Activated CD8-positive, alpha-beta memory T cell treated with anti-CD3 and anti-CD28 coated beads, Interleukin-2, amount 50 U/mL, for 1 hour (primary cell): ENCODE measurements at regions not wholly inside any gene's neighbourhood (a gene's known extent, or its start where the extent isn't known, plus 50 kb on each side); places are given as distances from the start of the nearest gene placed in this dataset.

Experiments
- DNase-seq: peaks from one replicate; pipeline ENCODE4 v3.0.0-alpha.2; 2020; ENCODE audit errors: extremely low read depth

DNA sequence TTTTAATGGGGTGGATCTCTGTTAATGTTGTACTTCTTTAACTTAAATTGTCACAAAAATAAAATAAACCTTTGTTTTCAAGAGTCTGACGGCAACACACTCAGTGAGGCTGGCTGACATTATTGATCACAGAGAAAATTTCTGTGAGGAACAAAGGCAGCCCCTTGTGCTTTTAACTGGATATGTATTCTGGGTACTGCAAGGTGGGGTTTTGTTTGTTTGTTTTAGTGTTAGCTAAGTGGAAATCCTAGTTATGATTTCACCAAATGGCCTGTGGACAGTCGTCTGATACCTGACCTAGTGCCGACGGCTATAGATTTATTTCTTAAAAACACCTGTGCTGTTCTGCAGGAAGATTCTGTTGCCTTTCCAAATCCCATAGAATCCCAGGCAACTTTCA lies 1329.5 kb upstream of the ZEB2 start:
- DNase-seq: no peak

DNA sequence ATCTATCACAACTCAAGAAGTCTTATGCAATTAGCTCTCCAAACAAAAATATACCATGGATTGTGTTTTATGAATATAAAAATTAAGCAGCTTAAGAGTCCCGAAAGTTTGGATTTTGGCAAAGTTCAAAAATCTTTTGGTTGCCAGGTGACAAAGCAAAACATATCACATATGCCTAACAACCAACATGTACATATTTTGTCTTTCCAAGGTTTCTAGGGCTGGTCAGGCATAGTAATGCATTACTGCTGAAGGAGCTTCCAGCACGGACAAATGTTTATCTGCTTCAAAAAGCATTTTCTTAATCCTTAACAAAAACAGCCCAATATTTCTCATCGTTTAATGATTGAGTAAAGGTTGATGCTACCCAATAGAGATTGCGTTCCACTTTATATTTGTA lies 1327.1 kb upstream of the ZEB2 start:
- DNase-seq: no peak

DNA sequence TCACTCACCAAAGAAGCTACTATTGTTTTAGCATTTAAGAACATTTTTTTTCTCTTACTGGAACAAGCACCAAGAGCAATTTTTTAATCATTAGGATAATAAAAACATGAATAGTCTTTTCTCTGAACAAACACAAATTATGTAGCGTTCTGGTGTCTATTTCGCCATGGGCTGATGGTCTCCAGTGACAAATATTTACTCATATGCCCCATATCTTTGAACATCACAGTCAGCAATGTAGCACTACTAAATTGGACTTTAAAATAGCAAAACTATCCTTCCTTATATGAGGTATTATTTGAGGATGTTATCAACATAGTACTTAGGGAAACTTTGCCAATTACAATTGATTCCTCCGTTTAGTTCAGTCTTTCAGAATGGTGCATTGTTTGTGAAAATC lies 1326.0 kb upstream of the ZEB2 start:
- no peak for DNase-seq

DNA sequence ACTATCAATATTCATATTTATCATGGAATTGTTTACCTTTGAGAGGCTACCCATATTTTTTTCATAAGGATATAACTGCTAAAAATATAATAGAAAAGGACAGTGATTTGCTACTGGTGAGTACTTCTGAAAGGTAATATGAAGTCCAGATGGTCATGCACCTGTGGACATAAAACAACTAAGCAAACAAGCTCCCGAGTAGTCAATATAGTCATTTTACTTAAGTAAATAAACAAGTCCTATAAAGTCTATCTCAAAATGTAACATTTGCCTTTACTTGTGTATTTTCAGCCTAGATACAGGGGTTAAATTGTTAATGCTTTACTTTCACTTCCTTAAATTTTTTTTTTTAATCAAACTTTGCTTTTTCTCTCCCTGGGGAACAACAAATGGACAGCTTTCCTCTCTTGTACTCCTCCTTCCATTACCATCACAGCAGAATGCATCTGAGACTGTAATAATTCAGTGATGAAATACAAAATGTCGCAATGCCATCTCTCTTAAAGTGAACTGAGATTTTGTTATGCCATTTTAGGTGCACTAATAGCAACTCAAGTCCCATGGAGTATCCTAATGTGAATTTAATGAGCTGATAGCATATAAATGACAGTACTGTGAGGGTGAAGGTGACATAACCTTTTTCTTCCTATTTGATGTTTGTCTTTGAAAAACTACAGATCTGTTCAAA lies 1325.4 kb upstream of the ZEB2 start:
- no peak for DNase-seq

DNA sequence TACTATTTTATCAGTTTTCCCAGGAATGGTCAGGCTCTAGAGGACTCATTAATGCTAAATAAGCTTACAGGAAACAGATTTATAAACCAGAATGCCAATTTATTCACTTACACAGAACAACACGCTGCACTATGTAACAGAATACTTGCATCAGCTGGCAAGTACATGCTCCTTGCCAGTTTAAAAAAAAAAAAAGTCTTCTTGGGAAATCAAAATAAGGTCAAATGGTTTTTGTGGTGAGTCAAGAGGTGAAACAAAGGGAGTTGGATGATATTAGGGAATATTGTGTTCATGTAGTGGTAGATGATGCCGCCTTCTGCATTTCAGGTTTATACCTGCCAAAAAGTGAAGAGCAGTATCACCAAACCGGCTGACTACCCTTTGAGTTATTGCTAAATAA lies 1322.1 kb upstream of the ZEB2 start:
- no peak for DNase-seq

DNA sequence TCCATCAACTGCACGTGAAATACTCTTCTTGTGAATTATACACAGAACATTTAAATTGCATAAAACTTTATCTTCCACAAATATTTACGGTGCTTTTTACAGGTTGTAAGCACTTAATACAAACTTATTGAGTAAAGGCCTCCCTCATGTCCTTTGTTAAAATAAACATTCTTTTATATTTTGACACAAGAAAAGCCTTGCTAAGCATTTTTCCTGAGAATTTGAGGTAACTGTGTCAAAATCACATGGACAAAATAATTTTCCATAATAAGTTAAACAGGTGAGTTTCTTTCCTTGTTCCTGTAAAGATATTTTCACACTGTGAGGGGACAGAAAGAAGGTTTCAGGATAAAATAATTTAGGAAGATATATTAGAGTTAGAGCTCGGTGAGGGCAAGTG lies 1317.1 kb upstream of the ZEB2 start:
- DNase-seq: no peak

DNA sequence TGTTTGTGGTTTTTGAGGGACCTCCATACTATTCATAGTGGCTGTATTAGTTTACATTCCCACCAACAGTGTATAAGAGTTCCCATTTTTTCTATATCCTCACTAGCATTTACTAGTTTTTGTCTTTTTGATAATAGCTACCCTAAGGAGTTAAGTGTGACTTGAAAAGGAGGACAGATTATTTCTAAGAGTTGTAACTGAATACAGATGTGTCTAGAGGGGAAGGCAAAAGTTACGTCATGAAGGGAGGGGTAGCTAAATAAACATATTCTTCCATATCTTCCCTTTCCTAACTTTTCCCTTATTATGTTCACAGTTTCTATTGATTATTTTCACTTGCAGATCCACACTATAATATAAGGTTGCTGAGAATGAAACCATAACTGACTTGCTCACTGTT lies 1315.7 kb upstream of the ZEB2 start:
- DNase-seq: no peak

DNA sequence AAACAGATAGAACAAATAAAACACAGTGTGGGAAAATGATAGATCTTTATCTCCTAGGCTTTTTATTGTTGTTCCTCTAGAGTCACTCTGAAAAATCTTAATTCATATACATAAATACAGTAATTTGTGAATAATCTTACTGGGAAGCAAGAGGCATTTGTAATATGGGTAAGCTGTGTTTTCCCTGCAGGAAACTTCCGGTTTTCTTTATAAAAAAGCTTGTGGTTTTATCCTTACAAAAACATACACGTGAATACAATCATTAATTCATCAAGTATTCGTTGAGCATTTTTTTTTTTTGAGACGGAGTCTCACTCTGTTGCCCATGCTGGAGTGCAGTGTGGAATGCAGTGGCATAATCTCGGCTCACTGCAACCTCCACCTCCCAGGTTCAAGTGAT lies 1312.8 kb upstream of the ZEB2 start:
- no peak for DNase-seq

DNA sequence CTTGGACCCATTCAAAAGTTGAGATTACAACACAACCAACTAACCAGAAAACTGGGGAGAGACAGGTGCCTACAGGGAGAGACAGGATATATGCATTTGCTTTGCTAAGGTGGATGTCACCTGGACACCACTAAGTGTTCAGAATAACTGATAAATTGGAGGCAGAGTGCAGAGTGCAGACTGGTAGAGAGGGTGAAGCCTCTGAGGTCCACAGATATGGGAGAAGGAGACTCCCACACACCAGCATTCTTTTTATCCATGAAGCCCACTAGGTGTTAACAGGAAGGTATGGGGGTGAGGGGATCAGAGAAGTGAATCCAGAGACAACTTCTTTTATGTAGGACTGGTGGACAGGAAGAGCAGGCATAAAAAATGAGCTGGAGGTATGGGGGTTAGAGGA lies 1310.0 kb upstream of the ZEB2 start:
- DNase-seq: no peak

DNA sequence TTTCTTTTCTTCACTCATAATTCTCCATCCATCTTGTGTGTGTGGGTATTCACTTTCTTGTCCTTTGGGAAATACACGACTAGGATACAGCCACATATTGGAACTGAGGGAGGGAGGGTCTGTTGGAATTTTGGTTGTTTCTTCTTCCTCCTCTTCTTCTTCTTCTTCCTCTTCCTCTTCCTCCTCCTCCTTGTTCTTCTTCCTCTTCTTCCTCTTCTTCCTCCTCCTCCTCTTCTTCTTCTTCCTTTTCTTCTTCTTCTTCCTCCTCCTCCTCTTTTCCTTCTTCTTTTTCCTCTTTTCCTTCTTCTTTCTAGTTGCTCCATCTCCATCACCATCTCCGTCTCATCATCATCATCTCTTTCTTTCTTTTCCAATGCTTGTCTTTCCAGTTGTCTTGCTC lies 1307.3 kb upstream of the ZEB2 start:
- no peak for DNase-seq

DNA sequence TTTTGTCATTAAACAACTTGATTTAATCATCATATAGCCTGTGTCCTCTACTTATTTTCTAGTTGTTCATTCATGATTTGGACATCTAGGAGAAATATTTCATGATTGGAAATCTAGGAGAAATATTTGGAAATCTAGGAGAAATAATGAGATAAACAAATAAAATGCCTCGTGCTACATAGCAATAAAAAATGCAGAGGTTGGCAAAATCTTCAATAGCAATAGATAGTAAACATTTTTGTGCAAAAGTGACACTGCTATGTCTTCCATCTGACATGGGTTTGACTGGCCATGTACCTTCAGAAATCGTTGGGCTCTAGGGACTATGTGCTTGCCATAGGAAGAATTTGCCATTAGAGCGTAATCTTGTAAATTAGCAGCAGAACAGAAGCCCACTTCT lies 1304.5 kb upstream of the ZEB2 start:
- DNase-seq: no peak

DNA sequence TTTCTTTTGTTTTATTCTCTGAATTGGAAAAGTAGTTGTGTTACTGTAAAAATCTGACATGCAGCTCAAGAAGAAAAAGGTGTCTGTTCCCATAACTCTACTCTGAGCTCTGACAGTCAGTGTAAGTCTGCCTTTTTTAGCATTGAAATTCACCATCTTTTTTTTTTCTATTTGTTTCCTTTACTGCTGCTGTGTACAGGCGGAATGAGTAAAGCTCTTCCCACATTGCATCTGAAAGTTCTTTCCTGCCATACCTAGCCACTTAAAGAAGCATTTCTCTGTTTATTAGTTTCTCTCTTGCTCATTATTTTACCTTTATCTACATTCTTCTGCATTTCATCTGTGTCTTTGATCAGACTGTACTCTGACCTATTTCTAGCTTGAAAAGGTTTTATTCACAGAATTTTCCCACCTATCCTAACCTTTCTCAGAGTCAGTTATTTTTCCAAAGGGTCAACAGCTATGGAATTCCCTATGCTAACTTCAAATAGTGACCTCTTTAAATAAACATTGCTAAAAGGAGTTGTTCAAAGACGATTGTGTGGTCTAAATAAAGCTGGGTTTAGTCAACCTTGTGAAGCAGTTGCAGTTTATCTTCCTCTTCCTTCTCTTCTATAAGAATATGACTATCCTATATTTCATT lies 1303.1 kb upstream of the ZEB2 start:
- DNase-seq: no peak

DNA sequence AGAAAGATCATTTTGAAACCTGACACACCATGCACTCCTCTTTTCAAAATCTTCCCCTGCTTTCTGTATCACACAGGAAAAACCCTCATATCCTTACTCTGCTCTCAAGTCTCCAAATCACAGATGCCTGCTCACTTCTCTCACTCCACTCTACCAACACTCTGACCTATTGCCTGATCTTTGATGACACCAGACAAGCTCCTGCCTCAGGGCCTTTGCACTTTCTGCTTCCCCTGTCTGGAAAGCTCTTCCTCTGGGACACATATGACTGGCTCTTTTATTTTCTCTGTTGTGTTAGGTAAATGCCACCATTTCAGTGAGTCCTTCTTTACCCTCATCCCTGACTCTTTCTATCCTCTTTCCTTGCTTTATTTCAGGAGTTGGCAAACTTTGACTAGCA lies 1300.7 kb upstream of the ZEB2 start:
- DNase-seq: no peak

DNA sequence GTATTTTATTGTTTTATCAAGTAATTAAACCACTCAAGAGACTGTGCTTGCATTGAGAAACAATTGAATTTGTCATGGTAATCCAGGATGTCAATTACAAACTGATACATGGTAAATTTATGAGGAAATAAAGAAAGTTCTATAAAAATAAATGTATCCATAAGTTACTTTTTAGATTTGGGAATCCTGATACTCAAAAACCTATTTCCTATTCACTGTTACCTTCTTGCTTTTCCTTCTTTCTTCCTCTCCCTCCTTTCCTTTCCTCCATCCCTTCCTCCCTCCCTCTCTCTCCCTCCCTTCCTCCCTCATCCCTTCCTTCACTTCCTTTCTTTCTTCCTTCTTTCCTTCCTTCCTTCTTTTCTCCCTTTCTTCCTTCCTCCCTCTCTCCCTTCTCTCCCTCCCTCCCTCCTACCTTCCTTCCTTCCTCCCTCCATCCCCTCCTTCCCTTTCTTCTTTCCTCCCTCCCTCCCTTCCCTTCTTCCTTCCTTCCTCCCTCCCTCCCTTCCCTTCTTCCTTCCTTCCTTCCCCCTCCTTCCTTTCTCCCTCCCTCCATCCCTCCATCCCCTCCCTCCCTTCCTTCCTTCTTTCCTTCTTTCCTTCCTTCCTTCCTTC lies 1299.1 kb upstream of the ZEB2 start:
- DNase-seq: no peak

DNA sequence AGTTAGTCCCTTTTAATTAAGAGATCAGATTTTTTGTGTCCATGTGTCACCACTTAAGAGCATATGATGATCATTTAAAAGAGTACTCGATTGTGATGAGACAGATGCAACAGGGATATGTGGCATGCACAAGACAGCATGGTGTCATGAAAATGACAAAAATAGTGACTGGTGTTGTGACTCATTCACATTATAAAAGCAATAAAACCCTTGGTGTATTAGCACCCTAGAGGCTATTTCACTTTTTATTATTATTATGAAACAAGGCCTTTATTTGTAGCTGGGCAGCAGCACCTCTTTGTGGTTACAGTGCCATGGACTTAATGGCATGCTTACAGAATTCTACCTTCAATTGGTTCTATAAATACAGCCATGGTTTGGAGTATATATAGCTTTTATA lies 1296.0 kb upstream of the ZEB2 start:
- no peak for DNase-seq

DNA sequence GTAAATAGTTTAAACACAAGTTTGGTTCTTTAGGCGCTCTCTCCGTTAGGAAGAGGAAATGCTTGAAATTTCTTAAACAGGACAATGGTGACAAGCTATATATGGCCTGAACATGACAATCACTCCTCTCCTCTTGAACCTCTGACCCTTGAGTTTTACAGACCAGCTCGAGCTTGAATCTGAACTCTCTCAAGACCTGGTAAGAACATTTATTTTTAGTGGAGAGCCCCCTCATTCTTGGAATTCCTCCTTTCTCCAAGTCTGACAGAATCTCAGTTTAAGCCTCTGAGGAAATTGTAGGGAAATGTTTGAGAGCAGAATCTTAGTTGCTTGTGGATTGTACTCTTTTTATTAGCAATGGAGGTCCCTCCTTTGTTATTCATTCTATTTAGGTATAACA lies 1293.6 kb upstream of the ZEB2 start:
- no peak for DNase-seq

DNA sequence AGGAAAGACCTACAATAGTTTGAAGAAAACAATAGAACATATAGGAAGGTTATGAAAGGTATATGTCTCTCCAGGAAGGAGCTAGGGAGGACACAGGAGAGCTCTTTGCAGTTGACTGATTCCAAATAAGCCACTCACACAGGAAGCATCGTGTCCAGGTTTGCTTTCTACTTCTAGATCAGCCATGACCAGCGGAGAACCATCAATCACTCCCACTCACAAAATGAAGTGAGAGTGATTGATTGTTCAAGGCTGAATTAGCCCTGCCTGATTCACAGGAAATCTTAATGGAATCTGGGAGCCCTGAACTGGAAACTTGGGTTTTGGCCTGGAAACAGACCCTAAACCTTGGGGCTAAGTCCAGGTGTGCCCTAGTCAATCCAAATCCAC lies 1292.2 kb upstream of the ZEB2 start:
- no peak for DNase-seq

DNA sequence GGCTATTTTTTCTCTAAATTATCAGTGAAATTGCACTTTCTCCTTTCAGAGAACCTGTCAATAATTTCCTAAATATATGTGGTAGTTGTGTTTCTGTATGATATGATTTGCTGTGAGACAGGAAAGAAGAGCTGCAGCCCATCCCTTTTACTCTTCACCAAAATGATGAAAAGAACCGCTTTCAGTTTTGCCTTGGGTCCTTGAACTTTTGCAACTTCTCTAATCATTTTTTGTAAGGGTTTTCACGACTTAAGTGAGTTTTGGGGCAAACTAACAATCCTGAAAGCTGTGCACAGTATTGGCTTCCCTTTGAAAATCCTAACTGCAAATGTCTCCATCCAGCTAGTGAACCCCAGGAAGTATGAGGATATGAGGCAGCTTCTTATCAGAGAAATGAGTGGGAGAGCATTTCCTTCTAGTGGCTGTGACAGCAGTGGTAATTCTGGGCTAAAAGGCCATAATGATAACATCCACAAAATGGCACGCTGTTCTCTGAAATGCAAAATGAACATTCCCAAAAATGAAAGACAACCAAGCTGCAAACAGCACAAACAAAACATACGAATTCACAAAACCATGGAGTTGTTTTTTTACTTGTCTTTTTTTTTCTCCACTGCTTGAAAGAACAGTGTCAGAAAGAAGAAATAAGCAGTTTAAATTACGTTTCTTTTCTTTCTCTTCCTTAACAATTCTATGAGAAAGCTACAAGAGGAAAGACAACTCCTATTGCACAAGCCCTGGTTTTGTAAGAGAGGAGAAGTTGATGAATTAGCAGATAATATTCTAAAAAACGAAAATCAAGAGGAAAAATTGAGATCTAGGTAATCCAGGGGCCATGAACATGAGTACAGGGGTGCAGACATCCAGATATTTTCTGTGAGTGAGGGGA lies 1291.6 kb upstream of the ZEB2 start:
- no peak for DNase-seq

DNA sequence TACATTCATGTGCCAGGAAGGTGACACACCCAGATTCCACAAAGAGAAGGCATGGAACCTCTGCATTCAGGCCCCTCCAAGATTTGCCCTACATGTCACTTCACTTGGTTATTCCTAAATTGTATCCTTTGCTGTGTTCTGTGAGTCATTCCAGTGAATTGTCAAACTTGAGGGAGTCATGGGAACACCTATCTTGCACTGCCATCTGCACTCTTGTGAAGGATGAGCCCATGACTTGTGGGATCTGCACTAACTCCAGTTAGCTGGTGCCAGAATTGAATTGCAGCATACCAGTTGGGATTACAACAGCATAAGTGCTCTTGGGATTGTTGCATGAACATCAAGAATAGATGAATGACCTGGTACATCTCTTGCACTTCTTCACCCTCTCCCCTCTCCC lies 1288.0 kb upstream of the ZEB2 start:
- no peak for DNase-seq

DNA sequence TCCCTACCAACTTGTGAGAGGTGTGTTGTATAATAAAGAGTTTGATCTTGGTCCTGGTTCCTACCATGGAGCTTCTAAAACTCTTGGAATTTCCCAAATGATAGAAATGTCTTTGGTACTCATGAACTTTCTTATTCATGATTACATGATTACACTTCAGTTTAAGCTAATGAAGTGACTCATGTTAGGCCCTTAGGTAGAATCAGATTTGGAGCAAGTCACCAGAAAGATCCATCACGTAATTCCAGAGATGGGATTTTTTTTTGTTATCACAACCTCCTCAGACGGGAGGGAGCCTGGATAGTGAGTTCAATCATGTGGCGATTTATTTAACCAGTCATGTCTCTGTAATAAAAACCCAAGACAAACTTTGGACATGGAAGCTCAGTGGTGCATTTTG lies 1287.6 kb upstream of the ZEB2 start:
- no peak for DNase-seq

DNA sequence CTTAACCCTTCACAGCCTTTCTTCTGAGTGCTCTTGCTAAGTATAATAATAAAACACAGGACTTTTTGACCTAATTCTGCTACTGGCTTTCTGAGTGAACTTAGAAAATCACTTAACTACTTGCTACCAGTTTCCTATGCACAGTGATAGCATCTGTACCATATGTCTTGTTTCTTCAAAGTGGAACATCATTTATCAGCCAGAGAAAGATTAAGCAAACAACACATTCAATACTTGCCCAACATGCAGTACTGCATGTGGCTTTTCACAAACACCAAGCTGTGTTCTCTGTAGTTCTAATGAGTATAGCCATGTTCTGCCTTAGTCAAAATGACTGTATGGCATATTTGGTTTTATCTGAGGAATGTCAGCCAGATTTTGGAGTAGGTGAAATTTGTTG lies 1286.6 kb upstream of the ZEB2 start:
- DNase-seq: no peak

DNA sequence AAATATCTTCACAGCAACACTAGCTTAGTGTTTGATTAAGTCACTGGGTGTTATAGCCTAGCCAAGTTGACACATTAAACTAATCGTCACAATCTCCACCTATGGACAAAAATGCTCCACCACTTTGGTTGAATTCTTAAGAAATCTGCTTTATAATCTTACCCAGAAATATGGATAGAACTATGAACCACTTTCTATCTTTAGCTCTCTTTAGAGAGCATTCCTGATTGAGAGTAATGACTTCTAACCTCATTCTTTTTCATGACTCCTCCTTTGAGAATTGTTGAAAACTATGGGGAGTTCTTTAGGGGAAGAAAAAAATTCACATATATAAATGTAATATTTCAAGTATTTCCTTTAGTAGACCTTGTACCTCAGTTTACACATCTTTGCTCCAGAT lies 1282.2 kb upstream of the ZEB2 start:
- no peak for DNase-seq

DNA sequence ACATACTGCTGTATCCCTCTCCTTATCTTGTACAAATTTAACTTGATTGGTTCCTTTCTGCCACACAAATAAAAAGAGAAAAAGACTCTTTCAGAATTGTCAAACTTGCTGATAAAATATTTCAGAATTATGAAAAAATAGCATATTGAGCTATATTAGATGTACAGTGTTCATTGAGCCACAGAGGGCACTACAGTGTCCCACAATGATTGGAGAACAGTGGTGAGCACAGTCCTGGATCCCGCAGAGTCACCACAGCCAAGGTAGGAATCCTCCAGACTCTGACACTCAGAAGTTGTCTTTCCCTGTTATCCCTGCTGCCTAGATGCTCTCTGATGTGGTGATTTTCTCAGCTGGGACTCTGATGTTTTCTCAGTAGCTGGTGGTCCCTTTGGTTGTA lies 1281.3 kb upstream of the ZEB2 start:
- DNase-seq: no peak
